SK-N-SH treated with all-trans-retinoic acid at 6 μM for 48 hours (cell line): ENCODE measurements at regions not wholly inside any gene's neighbourhood (a gene's known extent, or its start where the extent isn't known, plus 50 kb on each side); places are given as distances from the start of the nearest gene placed in this dataset.

Experiments
- BACH2 ChIP-seq: fragments of 250-450 bp; sonication (Bioruptor Pico); IDR thresholded peaks from 2 replicates; pipeline ENCODE4 v1.9.0; 2021; ENCODE audit warnings: mild to moderate bottlenecking, borderline replicate concordance
- ESRRG ChIP-seq: fragments of 250-450 bp; sonication (Bioruptor Pico); IDR thresholded peaks from 2 replicates; pipeline ENCODE4 v1.6.1; 2021; ENCODE audit warnings: mild to moderate bottlenecking
- OSR1 ChIP-seq: fragments of 250-450 bp; sonication (Bioruptor Pico); IDR thresholded peaks from 2 replicates; pipeline ENCODE4 v1.8.0; 2022; ENCODE audit warnings: moderate library complexity, mild to moderate bottlenecking, inconsistent platforms
- PATZ1 ChIP-seq: fragments of 250-450 bp; sonication (Bioruptor Pico); IDR thresholded peaks from 2 replicates; pipeline ENCODE4 v1.8.0; 2020; ENCODE audit warnings: mild to moderate bottlenecking, moderate library complexity, borderline replicate concordance
- POU6F1 ChIP-seq: fragments of 250-450 bp; sonication (Bioruptor Pico); IDR thresholded peaks from 2 replicates; pipeline ENCODE4 v1.8.0; 2021; ENCODE audit warnings: low read depth, mild to moderate bottlenecking, moderate library complexity, borderline replicate concordance
- RARB ChIP-seq: fragments of 250-450 bp; sonication (Bioruptor Pico); IDR thresholded peaks from 2 replicates; pipeline ENCODE4 v1.8.0; 2021; ENCODE audit warnings: mild to moderate bottlenecking, moderate library complexity
- ZC3H10 ChIP-seq: fragments of 250-450 bp; sonication (Bioruptor Pico); IDR thresholded peaks from 2 replicates; pipeline ENCODE4 v1.5.1; 2021; ENCODE audit warnings: mild to moderate bottlenecking, moderate library complexity
- ZFP30 ChIP-seq: fragments of 450-650 bp; formaldehyde crosslinking; IDR thresholded peaks from 2 replicates; pipeline ENCODE4 v1.5.0; 2022; ENCODE audit warnings: mild to moderate bottlenecking, moderate library complexity

GRCh38 chr2:158903711-158904405 is 64.6 kb upstream of the TANC1 start:
- TF ChIP-seq ZFP30 (CRISPR knock-in tag) (no peak), POU6F1 (CRISPR knock-in tag) (no peak), ESRRG (CRISPR knock-in tag) (no peak), PATZ1 (CRISPR knock-in tag) (no peak), ZC3H10 (CRISPR knock-in tag) (no peak), RARB (no peak), OSR1 (no peak), BACH2 (no peak)
